Panc1 (cell line): ENCODE measurements at regions not wholly inside any gene's neighbourhood (a gene's known extent, or its start where the extent isn't known, plus 50 kb on each side); places are given as distances from the start of the nearest gene placed in this dataset.

Experiments
- ATAC-seq: fragments of 200-7000 bp; cut with Tn5 transposase; 2 replicates; pipeline ENCODE4 v1.9.1; 2020; ENCODE audit warnings: mild to moderate bottlenecking, moderate library complexity
- BruUV-seq: library from RNA; stranded (reverse); fragments of 400-500 nt; replicated peaks from 2 replicates; lab custom pipeline; 2021; lab: Mats Ljungman, UMichigan
- CTCF ChIA-PET: fragments of 300-600 bp; sonication (Branson Sonifier 250); formaldehyde crosslinking; loops from one replicate; lab custom pipeline; 2022; ENCODE audit warnings: antibody characterized with exemption; lab: Charles Lee
- POLR2A ChIA-PET: fragments of 300-600 bp; sonication (Branson Sonifier 250); formaldehyde crosslinking; loops from one replicate; lab custom pipeline; 2022; ENCODE audit warnings: antibody characterized with exemption; lab: Charles Lee
- DNase-seq: peaks from one replicate; pipeline ENCODE4 v3.0.0-alpha.2; 2010; ENCODE audit warnings: low read depth, low spot score
- H3K27ac ChIP-seq: 2 replicates; pipeline ENCODE4 v1.5.1; 2011; ENCODE audit warnings: mild to moderate bottlenecking, low read length, inconsistent platforms
- H3K27me3 ChIP-seq: fragments of 200-500 bp; sonication (Bioruptor generic); 2 replicates; pipeline ENCODE4 v1.6.0; 2014; ENCODE audit warnings: low read length, inconsistent platforms; ENCODE audit not compliant: control insufficient read depth, insufficient read depth
- H3K36me3 ChIP-seq: fragments of 200-500 bp; sonication (Bioruptor generic); 2 replicates; pipeline ENCODE4 v1.5.1; 2014; ENCODE audit warnings: inconsistent platforms, mild to moderate bottlenecking, low read length, moderate library complexity; ENCODE audit not compliant: control insufficient read depth, insufficient read depth
- H3K4me1 ChIP-seq: 2 replicates; pipeline ENCODE4 v1.5.1; 2011; ENCODE audit warnings: inconsistent platforms, mild to moderate bottlenecking, low read length, moderate library complexity; ENCODE audit not compliant: control insufficient read depth, insufficient read depth
- H3K4me3 ChIP-seq, 2 experiments: 2 replicates each; pipeline ENCODE4 v1.5.1; 2011 to 2012; ENCODE audit warnings: low read depth in 2 of 2, low read length in 2 of 2, mild to moderate bottlenecking in 2 of 2, inconsistent platforms in 1 of 2, moderate library complexity in 1 of 2
- H3K9me3 ChIP-seq: fragments of 200-500 bp; sonication (Bioruptor generic); 2 replicates; pipeline ENCODE4 v1.5.1; 2014; ENCODE audit warnings: low read depth, mild to moderate bottlenecking, inconsistent platforms, low read length, moderate library complexity; ENCODE audit not compliant: control insufficient read depth, insufficient read depth
- CTCF ChIP-seq: fragments of 450-650 bp; IDR thresholded peaks from 2 replicates; pipeline ENCODE4 v1.5.1; 2017; ENCODE audit warnings: mild to moderate bottlenecking
- SIN3A ChIP-seq: IDR thresholded peaks from 2 replicates; pipeline ENCODE4 v1.6.1; 2012; ENCODE audit warnings: low read depth, mild to moderate bottlenecking, low read length, moderate library complexity, borderline replicate concordance; ENCODE audit not compliant: insufficient read depth
- TCF7L2 ChIP-seq: IDR thresholded peaks from 2 replicates; pipeline ENCODE4 v1.6.1; 2011; ENCODE audit warnings: mild to moderate bottlenecking, low read depth, low read length, inconsistent platforms
- in situ Hi-C: cut with HindIII; loops from 2 replicates; pipeline ENCODE4 v1.10.0; 2016; ENCODE audit warnings: low sequenced_read_pairs, low pct_unique_long_range_greater_than_20kb
- intact Hi-C: fragments of 100-400 bp; cut with micrococcal nuclease; formaldehyde crosslinking; loops from one replicate; pipeline ENCODE4 v1.10.0; 2022; ENCODE audit not compliant: unreplicated experiment
- TF ChIP-seq, protein P1 (sequence below), 2 experiments: IDR thresholded peaks; 2 replicates each; pipeline ENCODE4 v1.6.1; 2011 to 2012; ENCODE audit warnings: low read depth in 2 of 2, control low read depth in 1 of 2, low read length in 1 of 2, mild to moderate bottlenecking in 1 of 2, moderate library complexity in 1 of 2; ENCODE audit not compliant: insufficient read depth in 1 of 2

DNA sequence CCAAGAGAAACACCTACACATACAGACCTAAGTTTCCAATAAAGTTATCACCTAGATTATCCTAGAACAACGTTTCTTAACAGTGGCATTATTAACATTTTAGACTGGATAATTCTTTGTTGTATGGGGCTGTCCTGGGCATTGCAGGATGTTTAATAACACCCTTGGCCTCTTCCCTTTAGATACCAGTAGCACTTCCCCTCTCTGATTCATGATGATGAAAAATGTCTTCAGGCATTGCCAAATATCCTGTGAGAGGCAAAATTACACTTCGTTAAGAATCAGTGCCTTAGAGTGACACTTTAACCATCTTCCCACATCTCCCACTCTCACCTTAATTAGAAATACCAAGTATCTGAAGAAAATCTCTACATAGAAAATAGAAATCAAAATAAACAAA lies 352.6 kb downstream of the CGGBP1 start:
- CTCF ChIA-PET: no interaction called here
- H3K36me3 ChIP-seq: no peaks in the 10 kb centered on the region

DNA sequence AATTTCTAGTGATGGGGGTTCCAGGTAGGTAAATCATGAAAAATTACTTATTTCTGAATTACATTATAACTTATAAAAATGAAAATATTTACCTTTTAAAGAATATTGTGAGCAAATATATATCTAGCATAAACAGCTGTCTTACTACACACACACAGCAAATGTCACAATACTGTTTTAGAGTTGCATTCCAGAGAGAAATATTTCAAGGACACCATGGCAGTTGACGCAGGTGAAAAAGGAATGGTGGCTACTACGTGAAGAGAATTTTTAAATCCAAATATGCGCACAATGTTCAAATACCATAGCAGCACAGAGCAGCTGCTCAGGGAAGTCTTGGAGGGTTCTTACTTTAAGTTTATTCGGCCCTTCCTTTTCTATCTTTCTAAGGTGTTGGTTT lies 356.2 kb downstream of the CGGBP1 start:
- no peak overlapping the region for H3K27ac ChIP-seq
- DNase-seq (no peak), ATAC-seq (no peak)
- no peak for TF ChIP-seq CTCF
- no peak for TF ChIP-seq SIN3A
- TF ChIP-seq TCF7L2: no peak
- TF ChIP-seq, protein P1, sequence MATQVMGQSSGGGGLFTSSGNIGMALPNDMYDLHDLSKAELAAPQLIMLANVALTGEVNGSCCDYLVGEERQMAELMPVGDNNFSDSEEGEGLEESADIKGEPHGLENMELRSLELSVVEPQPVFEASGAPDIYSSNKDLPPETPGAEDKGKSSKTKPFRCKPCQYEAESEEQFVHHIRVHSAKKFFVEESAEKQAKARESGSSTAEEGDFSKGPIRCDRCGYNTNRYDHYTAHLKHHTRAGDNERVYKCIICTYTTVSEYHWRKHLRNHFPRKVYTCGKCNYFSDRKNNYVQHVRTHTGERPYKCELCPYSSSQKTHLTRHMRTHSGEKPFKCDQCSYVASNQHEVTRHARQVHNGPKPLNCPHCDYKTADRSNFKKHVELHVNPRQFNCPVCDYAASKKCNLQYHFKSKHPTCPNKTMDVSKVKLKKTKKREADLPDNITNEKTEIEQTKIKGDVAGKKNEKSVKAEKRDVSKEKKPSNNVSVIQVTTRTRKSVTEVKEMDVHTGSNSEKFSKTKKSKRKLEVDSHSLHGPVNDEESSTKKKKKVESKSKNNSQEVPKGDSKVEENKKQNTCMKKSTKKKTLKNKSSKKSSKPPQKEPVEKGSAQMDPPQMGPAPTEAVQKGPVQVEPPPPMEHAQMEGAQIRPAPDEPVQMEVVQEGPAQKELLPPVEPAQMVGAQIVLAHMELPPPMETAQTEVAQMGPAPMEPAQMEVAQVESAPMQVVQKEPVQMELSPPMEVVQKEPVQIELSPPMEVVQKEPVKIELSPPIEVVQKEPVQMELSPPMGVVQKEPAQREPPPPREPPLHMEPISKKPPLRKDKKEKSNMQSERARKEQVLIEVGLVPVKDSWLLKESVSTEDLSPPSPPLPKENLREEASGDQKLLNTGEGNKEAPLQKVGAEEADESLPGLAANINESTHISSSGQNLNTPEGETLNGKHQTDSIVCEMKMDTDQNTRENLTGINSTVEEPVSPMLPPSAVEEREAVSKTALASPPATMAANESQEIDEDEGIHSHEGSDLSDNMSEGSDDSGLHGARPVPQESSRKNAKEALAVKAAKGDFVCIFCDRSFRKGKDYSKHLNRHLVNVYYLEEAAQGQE (IDR thresholded peaks at IDR 0.05; ENCODE audit: insufficient read depth in 1 of 2, low read depth in 2 of 2, low read length in 1 of 2): no peak
- no peaks in the 10 kb centered on the region for H3K36me3 ChIP-seq
- H3K4me3 ChIP-seq: no peak overlapping the region
- no peaks in the 10 kb centered on the region for H3K4me1 ChIP-seq
- H3K9me3 ChIP-seq: no peaks in the 10 kb centered on the region
- no TSS peak for BruUV-seq
- intact Hi-C loops: no loop called here
- CTCF ChIA-PET: no interaction called here
- in situ Hi-C loops: no loop called here
- POLR2A ChIA-PET: no interaction called here
- H3K27me3 ChIP-seq: no peaks in the 10 kb centered on the region

More for the DNA sequence above, 352.6 kb downstream of the CGGBP1 start:
- Histone ChIP-seq H3K27me3 (no peaks in the 10 kb centered on the region), H3K9me3 (no peaks in the 10 kb centered on the region), H3K4me1 (no peaks in the 10 kb centered on the region), H3K4me3 (no peak overlapping the region), H3K27ac (no peak overlapping the region)
- in situ Hi-C loops (no loop called here), intact Hi-C loops (no loop called here)
- POLR2A ChIA-PET: no interaction called here
- no peak for ATAC-seq
- no peak for DNase-seq
- no TSS peak for BruUV-seq
- TF ChIP-seq SIN3A (no peak), TCF7L2 (no peak), CTCF (no peak)
- TF ChIP-seq, protein P1 (IDR thresholded peaks at IDR 0.05; ENCODE audit: insufficient read depth in 1 of 2, low read depth in 2 of 2, low read length in 1 of 2): no peak
